ENCODE measurements at regions not wholly inside any gene's neighbourhood (a gene's known extent, or its start where the extent isn't known, plus 50 kb on each side); places are given as distances from the start of the nearest gene placed in this dataset.
"Not testable (repeated sequence)": the region's sequence is repeated elsewhere in the genome, so short reads cannot be mapped to it uniquely, and the experiment has no call there.

DNA sequence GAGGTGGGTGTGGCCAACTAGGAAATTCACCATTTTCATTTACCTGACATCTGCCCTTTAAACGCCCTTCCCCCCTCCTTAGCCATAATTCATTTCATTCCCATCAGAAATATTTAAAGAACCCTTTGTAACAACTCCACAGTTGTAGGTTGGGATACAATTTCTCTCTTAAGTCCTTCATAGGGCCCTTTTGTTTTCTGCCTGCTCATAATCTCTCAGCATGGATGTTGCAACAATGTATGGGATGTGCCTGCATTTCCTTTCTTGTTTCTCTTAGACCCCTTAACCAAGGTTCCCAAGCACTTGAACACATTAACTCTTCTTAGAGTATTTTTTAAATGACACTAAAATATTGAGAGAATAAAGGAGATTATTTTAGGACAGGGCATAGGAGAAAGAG, 51.7 kb upstream of the MYO10 start:
- no peak for DNase-seq

DNA sequence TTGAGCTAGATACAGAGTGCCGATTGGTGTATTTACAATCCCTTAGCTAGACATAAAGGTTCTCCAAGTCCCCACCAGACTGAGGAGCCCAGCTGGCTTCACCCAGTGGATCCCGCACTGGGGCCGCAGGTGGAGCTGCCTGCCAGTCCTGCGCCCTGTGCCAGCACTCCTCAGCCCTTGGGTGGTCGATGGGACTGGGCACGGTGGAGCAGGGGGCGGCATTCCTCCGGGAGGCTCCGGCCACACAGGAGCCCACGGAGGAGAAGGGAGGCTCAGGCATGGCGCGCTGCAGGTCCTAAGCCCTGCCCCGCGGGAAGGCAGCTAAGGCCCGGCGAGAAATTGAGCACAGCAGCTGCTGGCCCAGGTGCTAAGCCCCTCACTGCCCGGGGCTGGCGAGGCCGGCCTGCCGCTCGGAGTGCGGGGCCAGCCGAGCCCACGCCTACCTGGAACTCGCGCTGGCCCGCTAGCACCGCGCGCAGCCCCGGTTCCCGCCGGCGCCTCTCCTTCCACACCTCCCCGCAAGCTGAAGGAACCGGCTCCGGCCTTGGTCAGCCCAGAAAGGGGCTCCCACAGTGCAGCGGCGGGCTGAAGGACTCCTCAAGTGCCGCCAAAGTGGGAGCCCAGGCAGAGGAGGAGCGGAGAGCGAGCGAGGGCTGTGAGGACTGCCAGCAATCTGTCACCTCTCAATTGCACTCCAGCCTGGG, 54.9 kb upstream of the MYO10 start:
- not testable (repeated sequence) for DNase-seq

DNA sequence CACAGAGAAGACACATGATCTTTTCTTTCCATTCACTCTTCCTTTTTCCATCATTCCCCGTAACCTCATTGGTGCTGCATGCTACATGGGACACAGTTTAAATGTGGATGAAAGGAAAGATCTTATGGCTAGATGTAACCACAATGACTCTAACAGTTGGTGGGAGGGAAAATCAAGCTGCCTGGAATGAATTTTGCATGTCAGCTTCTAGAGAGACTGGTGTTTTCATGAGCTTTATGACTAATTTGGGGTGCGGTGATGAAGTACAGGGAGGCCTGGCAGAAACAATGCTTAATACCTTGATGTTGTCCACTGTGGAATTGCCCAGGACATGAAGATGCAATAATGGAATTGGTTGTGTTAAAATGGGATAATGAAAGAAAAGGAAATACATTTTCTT, 55.9 kb upstream of the MYO10 start:
- DNase-seq = no peak

DNA sequence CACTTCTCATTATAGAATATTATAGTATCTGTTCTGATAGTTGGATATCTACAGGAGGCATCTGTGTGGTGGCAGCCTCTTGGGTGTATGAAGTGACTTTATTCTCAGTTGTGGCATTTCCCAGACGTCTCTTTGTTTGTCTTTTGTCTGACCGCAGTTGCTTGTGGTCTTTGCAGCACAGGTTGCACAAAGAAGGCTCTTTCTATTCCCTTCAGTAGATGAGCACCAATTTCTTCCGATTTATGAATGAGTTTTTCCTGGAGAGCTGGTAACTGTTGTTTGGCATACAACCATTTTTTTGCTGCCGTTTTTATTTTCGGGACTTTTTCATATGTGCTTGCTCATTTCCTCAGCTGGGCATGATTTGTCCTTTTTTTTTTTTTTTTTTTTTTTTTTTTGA, 56.4 kb upstream of the MYO10 start:
- DNase-seq = peak in 1 of 2 donors; percentile 7

GRCh38 chr5:16994565-16994964, 58.5 kb upstream of the MYO10 start:
- DNase-seq = no peak

DNA sequence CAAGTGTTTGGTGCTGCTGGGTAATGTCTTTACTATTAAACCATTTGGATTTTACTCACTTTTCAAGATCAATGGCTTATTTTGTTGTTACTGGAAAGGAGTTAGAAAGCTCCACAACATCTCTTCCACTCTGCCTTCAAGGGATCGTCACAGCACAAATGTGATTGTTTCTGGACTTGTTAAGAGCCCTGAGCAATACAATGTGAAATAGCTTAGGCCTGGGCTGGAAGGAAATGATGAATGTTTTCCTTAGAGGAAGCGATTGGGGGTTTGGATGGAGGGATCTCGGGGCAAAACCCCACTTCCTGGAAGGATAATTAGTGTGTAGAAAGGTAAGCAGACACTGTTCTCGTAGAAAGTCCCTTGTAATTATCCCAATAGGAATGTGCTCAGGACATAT, 59.3 kb upstream of the MYO10 start:
- DNase-seq = no peak

DNA sequence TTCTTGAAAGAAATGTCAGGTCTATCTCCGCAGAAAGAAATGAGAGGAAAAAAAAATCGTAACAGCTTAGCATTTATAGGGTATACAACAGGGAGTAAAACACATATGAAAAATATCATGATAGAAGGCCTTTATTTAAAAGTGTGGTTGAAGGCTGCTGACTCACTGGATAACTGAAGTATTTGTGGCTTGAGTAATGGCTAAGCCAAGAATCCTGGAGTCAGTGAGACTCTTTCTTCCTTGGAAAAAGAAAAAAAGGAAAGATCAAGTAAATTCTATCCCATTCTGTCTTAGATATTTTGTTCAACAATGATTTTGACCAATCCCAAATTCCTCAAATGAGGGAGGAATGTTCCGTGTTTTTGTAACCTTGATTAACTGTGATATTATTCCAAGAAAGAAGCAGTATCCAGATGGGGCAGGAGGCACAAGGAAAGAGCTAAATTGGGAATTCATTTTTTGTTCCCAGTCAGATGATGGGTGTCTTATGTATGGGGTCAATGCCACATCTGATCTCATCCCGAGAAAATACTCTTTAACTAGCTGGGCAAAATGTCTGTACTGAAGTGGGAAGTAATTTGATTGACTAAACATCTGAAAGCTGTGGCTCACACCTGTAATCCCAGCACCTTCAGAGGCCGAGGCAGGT, 64.3 kb upstream of the MYO10 start:
- no peak for DNase-seq

- no peak for DNase-seq
Observed at GRCh38 chr5:17001428-17001827, 65.3 kb upstream of the MYO10 start.

GRCh38 chr5:17004441-17005106, 68.5 kb upstream of the MYO10 start:
- no peak for DNase-seq

GRCh38 chr5:17005107-17005828, 69.2 kb upstream of the MYO10 start:
- DNase-seq = no peak

DNA sequence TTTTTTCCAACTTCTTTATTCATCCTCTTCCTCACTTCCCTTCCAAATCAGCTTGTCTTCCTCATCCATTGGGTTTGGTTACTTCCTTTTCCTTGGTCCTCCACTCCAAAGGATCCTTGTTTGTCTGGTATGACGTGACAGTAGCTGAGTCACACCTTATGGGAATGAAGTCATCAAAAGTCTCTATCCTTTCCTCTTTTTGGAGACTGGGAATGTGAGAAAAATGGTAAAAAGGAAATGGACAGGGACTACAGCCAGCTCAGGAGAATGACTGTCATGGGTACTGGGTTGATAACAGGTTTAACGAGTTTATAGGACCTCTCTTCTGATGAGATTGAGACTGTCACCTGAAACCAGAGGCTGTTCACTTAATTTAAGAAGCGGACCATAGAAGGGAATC, 76.2 kb upstream of the MYO10 start:
- no peak for DNase-seq

GRCh38 chr5:17014686-17015085, 78.6 kb upstream of the MYO10 start:
- no peak for DNase-seq

- no peak for DNase-seq
Observed at GRCh38 chr5:17018871-17019270, 82.8 kb upstream of the MYO10 start.

DNA sequence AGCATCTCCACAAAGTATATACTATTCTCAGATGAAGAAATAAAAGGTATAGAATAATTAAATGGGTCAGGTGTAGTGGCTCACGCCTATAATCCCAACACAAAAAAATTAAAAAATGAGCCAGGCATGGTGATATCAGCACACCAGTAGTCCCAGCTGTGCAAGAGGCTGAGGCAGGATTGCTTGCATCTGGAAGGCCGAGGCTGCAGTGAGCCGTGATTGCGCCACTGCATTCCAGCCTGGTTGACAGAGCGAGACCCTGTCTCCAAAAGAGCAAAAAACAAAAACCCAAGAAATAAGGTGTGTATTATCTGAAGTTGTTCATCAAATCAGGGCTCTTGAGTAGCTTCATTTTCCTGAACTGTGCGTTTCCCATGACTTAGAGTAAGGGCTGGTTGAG, 83.2 kb upstream of the MYO10 start:
- DNase-seq = no peak

DNA sequence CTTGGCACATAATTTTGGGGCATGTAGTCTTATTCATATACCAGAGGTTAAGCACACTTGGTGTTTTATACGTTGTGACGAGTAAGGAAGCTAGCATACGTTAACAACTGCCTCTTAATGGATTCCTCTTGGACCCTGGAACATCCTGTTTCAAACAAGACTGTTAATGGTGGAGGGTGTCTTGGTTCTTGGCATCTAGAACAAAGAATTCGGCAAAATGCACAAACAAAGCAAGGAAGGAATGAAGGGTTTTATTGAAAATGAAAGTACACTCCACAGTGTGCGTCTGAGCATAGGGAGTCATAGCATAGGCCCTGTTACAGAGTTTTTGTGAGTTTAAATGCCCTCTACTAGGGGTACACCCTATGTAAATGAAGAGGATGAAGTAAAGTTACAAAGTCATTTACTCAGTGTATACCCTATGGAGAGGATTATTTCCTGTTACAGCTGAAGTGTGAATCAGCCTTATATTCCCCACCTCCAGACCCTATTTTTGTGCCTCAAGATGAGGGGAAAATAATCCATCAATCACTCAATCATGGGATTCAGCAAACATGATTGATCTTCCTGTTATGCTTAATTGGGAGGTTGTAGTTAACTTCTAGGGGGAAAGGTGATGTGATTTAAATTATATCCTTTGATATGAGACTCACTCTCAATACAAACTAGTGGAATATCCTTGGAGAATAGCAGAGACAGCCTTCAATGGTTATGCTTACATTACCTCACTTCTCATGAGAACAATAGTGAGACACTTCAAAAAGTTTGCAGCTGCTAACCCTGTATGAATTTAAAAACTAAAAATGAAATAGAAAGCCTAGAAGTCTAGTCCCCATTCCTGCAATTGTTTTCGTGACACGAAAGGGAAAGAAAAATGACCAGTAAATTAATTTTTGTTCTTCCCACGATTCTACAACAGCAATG, 84.9 kb upstream of the MYO10 start:
- DNase-seq = no peak

- no peak for DNase-seq
Observed at GRCh38 chr5:17021602-17021932, 85.5 kb upstream of the MYO10 start.

DNA sequence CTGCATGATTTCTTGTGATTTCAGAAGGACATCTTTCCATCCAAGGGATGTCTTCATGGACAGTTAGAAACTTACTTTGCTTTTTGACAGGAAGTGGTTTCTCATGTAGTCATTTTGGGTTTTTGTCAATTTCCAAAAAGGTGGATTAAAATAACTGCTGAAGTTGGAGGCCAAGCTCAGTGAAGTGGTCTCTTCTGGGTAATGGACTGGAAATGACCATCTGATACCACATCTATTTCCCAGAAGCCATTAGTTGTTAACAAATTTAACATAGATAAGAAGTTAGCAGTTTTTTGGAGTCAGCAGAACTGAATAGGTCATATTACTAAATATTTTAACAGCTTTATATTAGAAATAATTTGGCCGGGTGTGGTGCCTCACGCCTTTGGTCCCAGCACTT, 86.2 kb upstream of the MYO10 start:
- no peak for DNase-seq

DNA sequence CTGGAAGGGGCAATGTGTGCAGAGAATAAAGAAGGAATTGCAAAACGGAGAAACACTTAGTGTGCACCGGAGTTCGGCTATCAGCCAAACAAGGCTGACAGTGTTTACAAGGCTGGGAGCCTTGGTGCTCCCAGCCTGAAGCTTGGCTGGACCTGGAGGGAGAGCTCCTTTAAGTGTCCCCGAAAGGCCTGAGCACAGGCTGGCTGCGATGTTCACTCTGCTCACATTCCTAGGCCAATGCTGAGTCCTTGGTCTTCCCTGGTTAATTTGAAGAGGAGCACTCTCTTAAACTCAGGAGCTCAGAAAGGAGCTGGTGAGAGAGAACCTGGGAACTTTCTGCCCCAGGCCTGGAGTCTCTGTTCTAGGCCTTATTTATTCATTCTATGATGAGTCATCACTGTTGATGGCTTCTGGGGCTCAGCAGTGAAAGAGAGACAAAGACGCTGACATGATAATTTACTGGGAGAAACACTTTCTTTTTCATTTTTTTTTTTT, 88.6 kb upstream of the MYO10 start:
- DNase-seq = no peak

DNA sequence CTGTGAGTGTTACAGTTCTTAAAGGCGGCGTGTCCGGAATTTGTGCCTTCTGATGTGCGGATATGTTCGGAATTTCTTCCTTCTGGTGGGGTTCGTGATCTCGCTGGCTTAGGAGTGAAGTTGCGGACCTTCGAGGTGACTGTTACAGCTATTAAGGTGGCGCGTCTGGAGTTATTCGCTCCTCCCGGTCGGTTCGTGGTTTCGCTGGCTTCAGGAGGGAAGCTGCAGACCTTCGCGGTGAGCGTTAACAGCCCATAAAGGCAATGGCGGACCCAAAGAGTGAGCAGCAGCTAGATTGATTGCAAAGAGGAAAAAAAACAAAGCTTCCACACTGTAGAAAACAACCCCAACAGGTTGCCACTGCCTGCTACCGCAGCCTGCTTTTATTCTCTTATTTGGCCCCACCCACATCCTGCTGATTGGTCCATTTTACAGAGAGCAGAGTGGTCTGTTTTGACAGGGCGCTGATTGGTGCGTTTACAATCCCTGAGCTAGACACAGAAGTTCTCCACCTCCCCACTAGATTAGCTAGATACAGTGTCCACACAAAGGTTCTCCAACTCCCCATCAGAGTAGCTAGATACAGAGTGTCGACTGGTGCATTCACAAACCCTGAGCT, 95.7 kb upstream of the MYO10 start:
- not testable (repeated sequence) for DNase-seq

- DNase-seq = not testable (repeated sequence)
Observed at GRCh38 chr5:17032314-17032985, 96.4 kb upstream of the MYO10 start.

DNA sequence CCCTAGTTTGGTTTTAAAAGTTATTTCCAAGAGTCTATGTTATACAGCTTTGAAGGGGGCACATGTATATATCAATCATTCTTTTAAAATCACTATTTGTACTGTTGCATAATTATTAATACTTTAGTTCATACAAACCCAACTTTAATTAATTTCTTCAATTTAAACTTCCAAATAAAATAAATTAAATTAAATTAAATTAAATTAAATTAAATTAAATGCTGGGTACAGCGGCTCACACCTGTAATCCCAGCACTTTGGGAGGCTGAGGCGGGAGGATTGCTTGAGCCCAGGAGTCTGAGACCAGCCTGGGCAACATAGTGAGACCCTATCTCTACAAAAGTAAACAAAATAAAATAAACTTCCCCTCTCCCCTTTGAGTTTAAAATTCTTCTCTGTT, 98.9 kb upstream of the MYO10 start:
- DNase-seq = not testable (repeated sequence)
